Skeletal muscle satellite cell (primary cell): ENCODE measurements at regions not wholly inside any gene's neighbourhood (a gene's known extent, or its start where the extent isn't known, plus 50 kb on each side); places are given as distances from the start of the nearest gene placed in this dataset.

Source experiments
- H3K27me3 ChIP-seq: 2 replicates; pipeline ENCODE4 v1.7.0; 2013; ENCODE audit warnings: low read length; ENCODE audit not compliant: control insufficient read depth, insufficient read depth
- H3K36me3 ChIP-seq: 2 replicates; pipeline ENCODE4 v1.7.0; 2013; ENCODE audit warnings: mild to moderate bottlenecking, control low read depth, low read length; ENCODE audit not compliant: insufficient read depth
- H3K4me1 ChIP-seq: 2 replicates; pipeline ENCODE4 v1.7.0; 2013; ENCODE audit warnings: low read length; ENCODE audit not compliant: control insufficient read depth, insufficient read depth
- H3K4me2 ChIP-seq: 2 replicates; pipeline ENCODE4 v1.7.0; 2013; ENCODE audit warnings: mild to moderate bottlenecking, low read length
- H3K4me3 ChIP-seq: 2 replicates; pipeline ENCODE4 v1.7.0; 2013; ENCODE audit warnings: low read length
- H3K9ac ChIP-seq: 2 replicates; pipeline ENCODE4 v1.7.0; 2013; ENCODE audit warnings: mild to moderate bottlenecking, low read depth, low read length, moderate library complexity
- H3K9me3 ChIP-seq: replicated peaks from 2 replicates; pipeline ENCODE4 v1.7.0; 2013; ENCODE audit warnings: mild to moderate bottlenecking, control low read depth, low read length

DNA sequence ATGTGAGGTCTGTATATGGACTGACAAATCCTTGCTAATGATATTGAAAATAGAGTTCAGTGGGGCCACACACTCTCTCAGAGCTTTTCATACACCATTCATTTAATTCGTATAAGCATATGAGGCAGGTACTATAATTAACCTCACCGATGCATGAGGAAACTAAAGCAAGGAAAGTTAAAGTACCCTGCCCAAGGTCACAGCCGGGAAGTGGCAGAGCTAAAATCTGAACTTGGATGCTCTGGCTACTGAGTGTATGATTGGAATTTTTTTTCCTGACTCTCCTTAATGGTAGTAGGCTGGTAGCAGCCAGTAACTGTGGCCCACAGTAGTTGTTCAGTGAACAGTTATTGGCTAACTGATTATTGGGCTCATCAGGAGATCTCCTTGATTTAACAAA, 135.3 kb downstream of the NUDT12 start:
- Histone ChIP-seq H3K4me1 (peaks cover 75% of the 10 kb centered on the region), H3K9me3 (no peaks in the 10 kb centered on the region)

DNA sequence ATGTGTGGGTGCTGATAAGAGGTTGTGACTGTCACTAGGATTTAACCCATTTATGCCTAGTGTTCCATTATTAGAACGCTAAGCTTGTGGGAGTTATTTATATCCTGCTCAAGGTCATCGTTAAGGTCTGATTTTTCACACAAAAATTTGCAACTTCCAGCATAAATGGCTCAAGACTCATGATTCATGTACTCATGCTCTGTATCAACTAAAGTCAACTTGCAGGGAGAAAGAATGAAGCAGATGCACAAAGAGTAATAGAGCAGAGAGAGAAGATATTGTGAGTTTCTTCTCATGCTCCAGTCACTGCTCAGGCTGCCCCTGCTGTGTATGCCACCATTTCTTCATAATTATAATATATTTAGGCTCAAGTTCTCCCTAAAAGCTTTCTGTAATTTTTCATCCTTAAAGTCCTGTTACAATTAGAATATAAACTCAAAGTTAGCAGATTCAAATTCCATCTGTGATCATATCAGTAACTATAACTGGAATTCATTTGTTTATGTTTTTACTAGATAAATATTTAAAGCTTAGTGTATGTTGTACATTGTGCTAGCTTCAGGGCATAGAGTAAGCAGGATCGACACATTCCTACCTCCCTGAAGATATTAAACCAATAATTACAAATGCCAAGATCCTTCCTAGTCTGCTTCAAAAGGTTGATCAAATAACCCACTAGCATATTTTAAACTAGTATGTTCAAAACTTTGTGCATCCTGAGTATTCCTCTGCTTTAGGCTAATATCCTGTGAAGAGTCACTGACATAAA, 136.7 kb downstream of the NUDT12 start:
- Histone ChIP-seq H3K36me3 (no peaks in the 10 kb centered on the region), H3K4me2 (peak overlapping the region; percentile 20), H3K4me3 (no peak overlapping the region), H3K27me3 (no peaks in the 10 kb centered on the region), H3K9me3 (no peaks in the 10 kb centered on the region), H3K9ac (peak overlapping the region; percentile 42), H3K4me1 (peaks cover 64% of the 10 kb centered on the region)

More for the DNA sequence above, 135.3 kb downstream of the NUDT12 start:
- Histone ChIP-seq H3K4me2 (no peak overlapping the region), H3K27me3 (no peaks in the 10 kb centered on the region), H3K9ac (no peak overlapping the region), H3K36me3 (no peaks in the 10 kb centered on the region), H3K4me3 (no peak overlapping the region)

DNA sequence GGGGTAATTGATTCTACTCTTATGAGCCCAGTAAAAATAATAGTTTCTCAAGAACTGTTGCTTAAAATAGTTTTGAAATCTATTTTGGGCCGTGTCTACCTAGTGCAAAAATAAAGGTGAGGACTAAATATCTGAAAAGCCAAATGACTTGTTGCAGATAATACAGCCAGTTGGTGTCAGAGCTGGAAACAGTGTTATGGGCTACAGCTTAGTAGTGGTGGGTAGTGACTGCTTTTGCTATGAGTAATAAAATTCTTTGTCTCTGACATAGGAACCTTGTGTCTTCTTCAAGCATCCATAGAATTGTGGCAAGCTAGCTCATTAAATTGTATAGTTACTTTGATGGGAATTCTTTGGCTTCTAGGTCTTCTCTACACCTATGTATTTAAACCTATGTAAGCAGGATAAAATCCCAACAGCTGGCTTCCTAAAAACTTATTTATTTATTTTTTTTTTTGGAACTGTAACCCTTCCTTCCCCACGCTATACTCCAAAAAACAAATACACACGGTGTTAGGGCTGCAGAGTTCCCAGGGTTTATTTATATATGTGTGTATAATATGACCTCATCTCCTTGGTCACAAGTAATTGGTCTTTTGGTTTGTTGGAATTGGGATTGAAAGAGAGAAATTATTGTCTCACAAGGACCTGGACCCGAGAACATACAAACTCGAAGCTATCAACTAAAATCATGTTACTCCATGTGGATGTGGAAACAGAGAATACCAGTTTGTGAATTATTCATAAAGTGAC, 138.0 kb downstream of the NUDT12 start:
- H3K9ac ChIP-seq, result peak overlapping the region; percentile 50
- H3K4me2 ChIP-seq, result peak overlapping the region; percentile 70
- no peaks in the 10 kb centered on the region for H3K27me3 ChIP-seq
- no peak overlapping the region for H3K4me3 ChIP-seq
- H3K4me1 ChIP-seq, result peaks cover 64% of the 10 kb centered on the region
- H3K36me3 ChIP-seq, result no peaks in the 10 kb centered on the region
- no peaks in the 10 kb centered on the region for H3K9me3 ChIP-seq

DNA sequence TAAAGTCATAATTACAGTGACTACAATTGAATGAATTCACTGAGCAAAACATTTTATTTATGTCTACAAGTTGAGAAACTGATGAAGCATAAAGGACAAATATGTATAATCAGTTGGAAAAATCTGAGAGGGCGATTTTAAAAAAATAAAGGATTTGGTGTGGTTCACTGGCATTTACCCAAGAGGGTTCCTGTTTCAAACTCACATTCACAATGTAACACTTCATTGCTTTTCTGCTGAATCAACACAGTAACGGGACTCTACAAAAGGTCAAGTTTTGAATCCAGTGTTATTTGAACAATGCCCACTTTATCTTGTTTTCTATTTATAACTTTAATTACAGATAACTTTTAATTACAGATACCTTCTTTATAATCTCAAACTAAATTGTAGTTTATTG, 138.6 kb downstream of the NUDT12 start:
- Histone ChIP-seq H3K36me3 (no peaks in the 10 kb centered on the region), H3K4me1 (peaks cover 60% of the 10 kb centered on the region), H3K27me3 (no peaks in the 10 kb centered on the region), H3K4me3 (no peak overlapping the region), H3K9ac (peak overlapping the region; percentile 50), H3K9me3 (no peaks in the 10 kb centered on the region), H3K4me2 (peak overlapping the region; percentile 70)

GRCh38 chr5:103422756-103423155, 139.8 kb downstream of the NUDT12 start:
- Histone ChIP-seq H3K27me3 (no peaks in the 10 kb centered on the region), H3K9ac (no peak overlapping the region), H3K36me3 (no peaks in the 10 kb centered on the region), H3K4me3 (no peak overlapping the region), H3K9me3 (no peaks in the 10 kb centered on the region), H3K4me1 (peaks cover 48% of the 10 kb centered on the region), H3K4me2 (no peak overlapping the region)

DNA sequence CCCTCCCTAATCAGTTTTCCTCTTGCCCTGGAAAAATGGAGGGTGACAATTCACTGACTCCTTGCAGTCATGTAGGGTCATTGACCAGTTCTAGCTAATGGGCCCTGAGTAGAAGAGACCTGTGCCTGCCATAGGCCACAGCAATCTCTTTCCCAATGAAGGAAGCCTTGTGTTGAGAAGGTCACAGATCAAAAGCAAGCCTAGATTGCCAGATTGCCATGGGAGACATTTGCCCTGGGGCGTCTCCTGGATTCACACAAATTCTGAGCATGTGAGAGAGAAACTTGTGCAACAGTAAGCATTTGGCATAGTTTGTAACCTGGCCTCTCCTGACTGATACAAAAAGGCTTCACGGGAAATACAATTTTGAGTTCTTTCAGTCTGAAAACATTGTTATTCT, 148.0 kb downstream of the NUDT12 start:
- Histone ChIP-seq H3K4me1 (no peaks in the 10 kb centered on the region), H3K4me2 (no peak overlapping the region), H3K9ac (no peak overlapping the region), H3K27me3 (no peaks in the 10 kb centered on the region), H3K9me3 (no peaks in the 10 kb centered on the region), H3K36me3 (no peaks in the 10 kb centered on the region), H3K4me3 (no peak overlapping the region)

GRCh38 chr5:103411711-103412110, 150.9 kb downstream of the NUDT12 start:
- Histone ChIP-seq H3K27me3 (no peaks in the 10 kb centered on the region), H3K4me3 (no peak overlapping the region), H3K36me3 (no peaks in the 10 kb centered on the region), H3K4me1 (no peaks in the 10 kb centered on the region), H3K9me3 (no peaks in the 10 kb centered on the region), H3K4me2 (no peak overlapping the region), H3K9ac (no peak overlapping the region)

DNA sequence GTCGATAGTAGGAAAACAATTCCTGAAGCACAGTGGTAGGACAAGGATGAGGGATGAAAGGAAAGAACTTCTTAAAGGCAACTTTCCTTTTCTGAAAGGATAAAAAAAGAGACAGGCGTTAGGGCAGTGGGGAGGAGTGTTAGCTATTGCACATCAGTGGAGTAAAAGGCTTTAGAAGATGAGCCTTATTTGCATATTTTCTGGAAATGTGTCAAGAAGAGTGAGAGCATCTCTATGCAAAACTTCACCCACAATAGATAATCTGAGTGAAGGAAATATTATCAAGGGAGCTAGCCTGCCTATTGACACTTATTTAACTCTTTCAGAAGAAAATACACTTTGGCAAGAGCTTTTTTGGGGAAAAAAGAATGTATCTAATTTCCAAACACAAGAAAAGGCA, 151.6 kb downstream of the MACIR start:
- Histone ChIP-seq H3K4me2 (no peak overlapping the region), H3K27me3 (no peaks in the 10 kb centered on the region), H3K36me3 (no peaks in the 10 kb centered on the region), H3K9ac (no peak overlapping the region), H3K9me3 (no peaks in the 10 kb centered on the region), H3K4me3 (no peak overlapping the region), H3K4me1 (no peaks in the 10 kb centered on the region)

DNA sequence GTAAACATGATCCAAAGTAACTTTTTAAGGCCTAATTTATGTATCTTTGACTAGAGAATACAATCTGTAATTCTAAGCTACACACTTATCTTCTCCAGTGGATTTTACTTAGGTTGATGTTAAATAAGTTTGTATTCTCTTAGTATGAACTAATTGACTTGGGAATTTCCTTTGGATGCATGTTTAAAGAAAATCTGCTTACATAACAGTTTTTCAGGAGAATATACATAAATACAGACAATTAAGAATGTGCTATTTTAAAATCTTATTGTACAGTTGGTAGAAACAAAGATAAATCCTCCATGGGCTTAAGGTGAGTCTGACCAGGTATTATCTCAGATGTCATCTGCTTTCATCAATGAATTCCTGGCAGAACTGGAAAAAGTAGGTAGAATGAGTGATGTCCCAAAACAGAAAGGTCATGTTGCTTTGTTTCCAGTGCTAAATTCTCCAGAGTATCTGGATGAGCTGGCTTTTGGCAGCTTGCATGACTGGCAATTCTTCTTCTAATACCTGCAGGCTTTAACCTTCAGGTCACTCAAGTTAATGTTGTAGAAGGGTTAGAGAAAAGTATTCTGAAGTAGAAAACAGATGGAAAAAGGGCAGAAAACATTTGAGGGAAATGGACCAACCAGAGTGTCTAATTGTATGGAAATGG, 150.6 kb downstream of the MACIR start:
- no peaks in the 10 kb centered on the region for H3K36me3 ChIP-seq
- no peaks in the 10 kb centered on the region for H3K4me1 ChIP-seq
- H3K4me3 ChIP-seq, result no peak overlapping the region
- no peaks in the 10 kb centered on the region for H3K27me3 ChIP-seq
- H3K4me2 ChIP-seq, result no peak overlapping the region
- H3K9ac ChIP-seq, result no peak overlapping the region
- no peaks in the 10 kb centered on the region for H3K9me3 ChIP-seq

DNA sequence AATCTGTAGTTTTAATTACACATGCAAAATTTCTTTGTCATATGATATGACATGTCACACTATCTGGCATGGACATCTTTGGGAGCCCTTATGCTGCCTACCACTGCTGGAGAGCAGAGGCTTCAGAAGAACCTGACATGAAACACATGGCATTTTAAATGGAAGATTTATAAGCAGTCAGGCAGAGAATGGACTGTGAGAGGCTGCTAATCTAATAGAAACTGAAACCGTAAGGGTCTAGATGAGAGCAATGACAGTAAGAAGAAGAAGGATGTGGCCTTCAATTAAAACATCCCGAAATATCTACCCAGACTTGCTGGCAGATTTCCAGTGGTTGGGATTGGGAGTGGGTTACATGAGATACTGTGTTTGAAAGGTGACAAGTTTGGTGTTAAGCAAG, 149.8 kb downstream of the MACIR start:
- no peak overlapping the region for H3K4me2 ChIP-seq
- H3K27me3 ChIP-seq, result no peaks in the 10 kb centered on the region
- no peak overlapping the region for H3K9ac ChIP-seq
- H3K4me1 ChIP-seq, result no peaks in the 10 kb centered on the region
- H3K9me3 ChIP-seq, result no peaks in the 10 kb centered on the region
- H3K4me3 ChIP-seq, result no peak overlapping the region
- no peaks in the 10 kb centered on the region for H3K36me3 ChIP-seq

GRCh38 chr5:103407402-103407801, 148.8 kb downstream of the MACIR start:
- H3K27me3 ChIP-seq, result no peaks in the 10 kb centered on the region

More at GRCh38 chr5:103407402-103407801, 148.8 kb downstream of the MACIR start:
- Histone ChIP-seq H3K4me3 (no peak overlapping the region), H3K9ac (no peak overlapping the region), H3K4me2 (no peak overlapping the region), H3K36me3 (no peaks in the 10 kb centered on the region), H3K9me3 (no peaks in the 10 kb centered on the region), H3K4me1 (no peaks in the 10 kb centered on the region)
